Adipocyte (in vitro differentiated cells): ENCODE measurements at regions not wholly inside any gene's neighbourhood (a gene's known extent, or its start where the extent isn't known, plus 50 kb on each side); places are given as distances from the start of the nearest gene placed in this dataset.
"Not testable (repeated sequence)": the region's sequence is repeated elsewhere in the genome, so short reads cannot be mapped to it uniquely, and the experiment has no call there.

Source experiments
- DNase-seq: peaks from one replicate; pipeline ENCODE4 v3.0.0-alpha.2; 2015; ENCODE audit warnings: low read depth
- H3K27me3 ChIP-seq: replicated peaks from 2 replicates; pipeline ENCODE4 v1.7.0; 2013; ENCODE audit warnings: mild to moderate bottlenecking, low read length, moderate library complexity; ENCODE audit not compliant: control insufficient read depth, insufficient read depth
- H3K36me3 ChIP-seq: 2 replicates; pipeline ENCODE4 v1.7.0; 2013; ENCODE audit warnings: low read length, mild to moderate bottlenecking, moderate library complexity; ENCODE audit not compliant: control insufficient read depth, insufficient read depth, severe bottlenecking
- H3K4me1 ChIP-seq: 2 replicates; pipeline ENCODE4 v1.7.0; 2013; ENCODE audit warnings: mild to moderate bottlenecking, low read length, moderate library complexity; ENCODE audit not compliant: control insufficient read depth, insufficient read depth
- H3K4me3 ChIP-seq: 2 replicates; pipeline ENCODE4 v1.7.0; 2013; ENCODE audit warnings: mild to moderate bottlenecking, low read length, moderate library complexity
- H3K9ac ChIP-seq: 2 replicates; pipeline ENCODE4 v1.7.0; 2013; ENCODE audit warnings: mild to moderate bottlenecking, low read length, moderate library complexity
- H3K9me3 ChIP-seq: 2 replicates; pipeline ENCODE4 v1.7.0; 2013; ENCODE audit warnings: mild to moderate bottlenecking, low read length, moderate library complexity; ENCODE audit not compliant: control insufficient read depth

DNA sequence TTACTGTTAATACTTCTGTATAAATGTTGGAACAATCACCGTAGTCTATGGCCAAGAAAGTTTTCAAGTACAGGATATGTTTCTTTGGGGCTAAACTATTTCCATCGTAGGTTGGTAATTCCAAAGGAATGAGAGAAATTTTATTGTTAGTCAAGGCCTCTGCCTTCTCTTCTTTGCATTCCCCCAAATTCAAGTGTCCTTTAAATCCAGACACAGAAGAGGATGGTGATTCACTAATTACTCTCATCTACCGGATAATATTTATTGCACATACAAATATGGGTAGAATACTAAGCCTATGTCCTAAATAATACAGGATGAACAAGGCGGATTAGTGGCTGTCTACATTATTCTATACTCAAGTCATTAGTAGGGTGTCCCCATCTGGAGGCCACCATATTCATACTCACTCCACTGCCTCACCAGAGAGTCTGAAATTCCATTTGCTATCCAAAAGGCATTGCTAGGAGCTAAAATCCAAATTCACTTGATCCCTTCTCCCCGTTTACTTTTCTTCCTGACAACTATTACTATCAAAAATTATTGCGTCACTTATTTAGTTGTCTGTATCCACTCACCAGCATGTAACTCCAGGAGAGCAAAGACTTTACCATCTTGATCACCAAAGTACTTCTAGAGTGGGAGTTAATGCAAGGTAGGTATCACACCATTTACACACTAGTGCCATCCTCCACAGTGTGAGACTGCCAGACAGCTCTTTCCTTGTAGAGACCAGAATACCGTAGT is 82.4 kb upstream of the SGCG start:
- H3K27me3 ChIP-seq, result peaks cover 5% of the 10 kb centered on the region
- H3K9me3 ChIP-seq, result peaks cover 7% of the 10 kb centered on the region

DNA sequence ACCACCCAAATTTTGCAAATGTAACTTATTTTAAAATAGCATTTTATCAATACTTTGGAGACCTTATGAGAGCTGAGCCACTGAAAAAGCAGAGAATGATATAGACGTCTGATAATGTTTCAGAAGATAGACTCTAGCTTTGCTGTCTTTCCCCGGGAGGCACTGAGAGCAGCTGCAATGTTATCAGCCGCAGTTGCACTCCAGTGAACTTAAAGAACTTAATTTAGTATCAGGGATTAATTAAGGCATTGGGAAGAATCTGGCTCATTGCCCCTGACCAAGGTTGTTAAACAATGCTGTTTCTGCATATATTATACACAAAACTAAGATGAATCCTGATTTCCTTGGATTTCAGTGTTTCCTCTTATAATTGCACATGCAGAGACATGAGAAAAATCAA is 75.7 kb upstream of the SGCG start:
- no peaks in the 10 kb centered on the region for H3K4me1 ChIP-seq
- H3K4me3 ChIP-seq, result no peak overlapping the region
- DNase-seq, result no peak

More for the DNA sequence above, 82.4 kb upstream of the SGCG start:
- H3K9ac ChIP-seq, result no peak overlapping the region
- H3K4me3 ChIP-seq, result no peak overlapping the region
- no peaks in the 10 kb centered on the region for H3K4me1 ChIP-seq
- no peaks in the 10 kb centered on the region for H3K36me3 ChIP-seq
- no peak for DNase-seq

GRCh38 chr13:23107665-23108064 is 73.1 kb upstream of the SGCG start:
- Histone ChIP-seq H3K36me3 (no peaks in the 10 kb centered on the region), H3K4me1 (no peaks in the 10 kb centered on the region), H3K27me3 (no peaks in the 10 kb centered on the region), H3K9me3 (no peaks in the 10 kb centered on the region), H3K4me3 (no peak overlapping the region), H3K9ac (no peak overlapping the region)
- DNase-seq, result no peak

More for the DNA sequence above, 75.7 kb upstream of the SGCG start:
- Histone ChIP-seq H3K36me3 (no peaks in the 10 kb centered on the region), H3K9me3 (peaks cover 7% of the 10 kb centered on the region), H3K9ac (no peak overlapping the region), H3K27me3 (peaks cover 5% of the 10 kb centered on the region)

DNA sequence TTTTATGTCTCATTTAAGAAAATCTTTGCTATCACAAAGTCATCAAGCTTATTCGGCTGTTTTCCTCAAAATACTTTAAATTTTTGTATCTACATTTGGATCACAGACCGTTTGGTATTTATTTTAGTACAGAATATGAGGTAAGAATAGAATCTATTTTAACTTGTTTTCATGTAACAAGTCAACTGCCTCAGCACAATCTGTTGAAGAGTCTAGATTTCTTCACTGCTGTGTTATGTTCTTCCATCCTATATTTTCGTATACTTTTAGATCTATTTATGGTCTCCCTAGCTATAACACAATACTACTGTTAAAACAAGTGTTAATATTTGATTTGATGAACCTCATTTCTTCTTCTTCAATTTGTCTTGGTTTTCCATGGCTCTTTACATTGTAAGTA is 61.6 kb upstream of the SGCG start:
- H3K36me3 ChIP-seq, result no peaks in the 10 kb centered on the region
- no peak for DNase-seq
- H3K4me1 ChIP-seq, result no peaks in the 10 kb centered on the region
- no peak overlapping the region for H3K9ac ChIP-seq
- H3K27me3 ChIP-seq, result no peaks in the 10 kb centered on the region
- H3K4me3 ChIP-seq, result no peak overlapping the region
- peaks cover 8% of the 10 kb centered on the region for H3K9me3 ChIP-seq

DNA sequence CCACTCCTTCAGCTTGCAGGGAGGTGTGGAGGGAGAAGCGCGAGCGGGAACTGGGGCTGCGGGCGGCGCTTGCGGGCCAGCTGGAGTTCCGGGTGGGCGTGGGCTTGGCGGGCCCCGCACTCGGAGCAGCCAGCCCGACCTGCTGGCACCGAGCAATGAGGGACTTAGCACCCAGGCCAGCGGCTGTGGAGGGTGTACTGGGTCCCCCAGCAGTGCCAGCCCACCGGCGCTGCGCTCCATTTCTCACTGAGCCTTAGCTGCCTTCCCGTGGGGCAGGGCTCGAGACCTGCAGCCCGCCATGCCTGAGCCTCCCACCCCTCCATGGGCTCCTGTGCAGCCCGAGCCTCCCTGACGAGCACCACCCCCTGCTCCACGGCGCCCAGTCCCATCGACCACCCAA is 53.2 kb upstream of the SGCG start:
- H3K27me3 ChIP-seq, DNase-seq, H3K4me1 ChIP-seq: not testable (repeated sequence)

GRCh38 chr13:23129331-23129730 is 51.4 kb upstream of the SGCG start:
- peaks cover 6% of the 10 kb centered on the region for H3K27me3 ChIP-seq
- H3K4me3 ChIP-seq, result no peak overlapping the region
- H3K9me3 ChIP-seq, result no peaks in the 10 kb centered on the region
- no peak for DNase-seq
- H3K9ac ChIP-seq, result no peak overlapping the region
- no peaks in the 10 kb centered on the region for H3K4me1 ChIP-seq
- H3K36me3 ChIP-seq, result no peaks in the 10 kb centered on the region

More for the DNA sequence above, 53.2 kb upstream of the SGCG start:
- H3K4me3 ChIP-seq, H3K36me3 ChIP-seq, H3K9me3 ChIP-seq, H3K9ac ChIP-seq: not testable (repeated sequence)
